ENCODE measurements at regions not wholly inside any gene's neighbourhood (a gene's known extent, or its start where the extent isn't known, plus 50 kb on each side); places are given as distances from the start of the nearest gene placed in this dataset.

DNA sequence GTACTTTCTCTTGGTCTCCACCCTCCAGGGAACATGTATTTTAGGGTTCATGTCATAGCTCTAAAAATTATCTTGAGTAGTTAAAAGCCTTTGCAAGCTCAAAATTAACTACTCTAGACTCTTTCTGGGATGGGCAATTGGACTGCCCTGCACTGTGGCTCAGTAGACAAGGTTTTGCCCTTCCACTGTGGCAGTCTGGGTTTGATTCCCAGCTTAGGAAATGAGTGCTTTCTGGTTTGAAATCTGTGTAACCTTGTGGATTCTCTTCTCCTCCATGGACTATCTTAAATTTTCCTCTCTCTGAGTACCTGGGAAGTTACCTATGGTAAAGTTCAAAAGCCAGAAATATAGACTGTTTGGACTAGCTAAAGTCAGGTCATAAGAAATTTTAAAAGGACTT lies 94.6 kb upstream of the UST start:
- no peak for TF ChIP-seq CTCF (IDR thresholded peaks at IDR 0.05; ENCODE audit: extremely low read depth in 1 of 2, insufficient read depth in 1 of 2, low read depth in 1 of 2, low read length in 2 of 2)
- TF ChIP-seq, protein P1, sequence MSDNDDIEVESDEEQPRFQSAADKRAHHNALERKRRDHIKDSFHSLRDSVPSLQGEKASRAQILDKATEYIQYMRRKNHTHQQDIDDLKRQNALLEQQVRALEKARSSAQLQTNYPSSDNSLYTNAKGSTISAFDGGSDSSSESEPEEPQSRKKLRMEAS (IDR thresholded peaks at IDR 0.05; ENCODE audit: insufficient read depth, insufficient read length): no peak
- no peak for TF ChIP-seq POLR2A (IDR thresholded peaks at IDR 0.05; ENCODE audit: low read depth, low read length)
- TF ChIP-seq EZH2 (IDR thresholded peaks at IDR 0.05; ENCODE audit: borderline replicate concordance, low read depth, low read length, severe bottlenecking): no peak
- TF ChIP-seq POLR2AphosphoS5 (IDR thresholded peaks at IDR 0.05; ENCODE audit: insufficient read depth, low read depth, low read length): no peak
